ENCODE measurements at regions not wholly inside any gene's neighbourhood (a gene's known extent, or its start where the extent isn't known, plus 50 kb on each side); places are given as distances from the start of the nearest gene placed in this dataset.

GRCh38 chr4:4762909-4763821 lies 96.3 kb upstream of the MSX1 start (continued):
- no peak for TF ChIP-seq PRDM15 (CRISPR knock-in tag; IDR thresholded peaks at IDR 0.05)
- TF ChIP-seq SKIL (IDR thresholded peaks at IDR 0.05; ENCODE audit: low read depth, poor library complexity, severe bottlenecking): peak; percentile 49
- TF ChIP-seq NBN (IDR thresholded peaks at IDR 0.05): 0 out of 2 replicates have a peak, but pooled peaks have one; percentile 42
- TF ChIP-seq FOXM1 (IDR thresholded peaks at IDR 0.05; ENCODE audit: low read depth, low read length): peak; percentile 65; the same call in 1 of the 2 replicates
- TF ChIP-seq ATF7 (IDR thresholded peaks at IDR 0.05; ENCODE audit: low read depth): peak; percentile 86
- TF ChIP-seq FOXK2 (IDR thresholded peaks at IDR 0.05): no peak; the same call in 1 of the 2 replicates
- no peak for TF ChIP-seq IRF3 (IDR thresholded peaks at IDR 0.05)
- no peak for TF ChIP-seq MYB (IDR thresholded peaks at IDR 0.05; ENCODE audit: borderline replicate concordance, low read depth, low read length)
- no peak for TF ChIP-seq NFXL1 (IDR thresholded peaks at IDR 0.05; ENCODE audit: borderline replicate concordance)
- TF ChIP-seq POLR2AphosphoS2 (IDR thresholded peaks at IDR 0.05; ENCODE audit: low read depth, low read length): no peak
- TF ChIP-seq RUNX3 (IDR thresholded peaks at IDR 0.05; ENCODE audit: low read length): peak; percentile 89
- TF ChIP-seq RCOR1 (conservative IDR thresholded peaks at IDR 0.05; ENCODE audit: low read depth, low read length): no peak
- TF ChIP-seq MAX (IDR thresholded peaks at IDR 0.05; ENCODE audit: low read depth, low read length): no peak
- peak; percentile 88 for TF ChIP-seq IRF4 (IDR thresholded peaks at IDR 0.05; ENCODE audit: low read depth, low read length)
- no peak for TF ChIP-seq CUX1 (IDR thresholded peaks at IDR 0.05; ENCODE audit: insufficient replicate concordance, low read depth, low read length)
- no peak for TF ChIP-seq BMI1 (IDR thresholded peaks at IDR 0.05; ENCODE audit: borderline replicate concordance)
- TF ChIP-seq CBFB (IDR thresholded peaks at IDR 0.05; ENCODE audit: low read depth): peak; percentile 84; the same call in 1 of the 2 replicates
- no peak for TF ChIP-seq PML (IDR thresholded peaks at IDR 0.05; ENCODE audit: low read length)

All from GM12878 (cell line).